GM23248 (cell line): ENCODE measurements at regions not wholly inside any gene's neighbourhood (a gene's known extent, or its start where the extent isn't known, plus 50 kb on each side); places are given as distances from the start of the nearest gene placed in this dataset. TPM values are rescaled to one million over a fixed set of nuclear protein-coding genes. Genes with fewer than 3 reads are reported as not detected.

ENCODE experiments used
- DNase-seq: peaks from one replicate; pipeline ENCODE4 v3.0.0-alpha.2; 2015
- H2AFZ ChIP-seq: fragments of 200-600 bp; sonication (generic); 2 replicates; pipeline ENCODE4 v1.6.1; 2016; ENCODE audit warnings: antibody characterized with exemption
- H3F3A ChIP-seq: fragments of 200-600 bp; sonication (generic); 2 replicates; pipeline ENCODE4 v1.6.1; 2016; ENCODE audit warnings: mild to moderate bottlenecking, antibody characterized with exemption, mixed run types; ENCODE audit not compliant: insufficient read depth
- H3K27ac ChIP-seq: fragments of 200-600 bp; sonication (generic); 2 replicates; pipeline ENCODE4 v1.5.1; 2016; ENCODE audit warnings: mild to moderate bottlenecking
- H3K27me3 ChIP-seq: fragments of 200-600 bp; sonication (generic); replicated peaks from 2 replicates; pipeline ENCODE4 v1.6.1; 2016; ENCODE audit warnings: mild to moderate bottlenecking; ENCODE audit not compliant: insufficient read depth
- H3K36me3 ChIP-seq: fragments of 200-600 bp; sonication (generic); 2 replicates; pipeline ENCODE4 v1.6.1; 2016; ENCODE audit warnings: low read depth, mild to moderate bottlenecking
- H3K4me1 ChIP-seq: fragments of 200-600 bp; sonication (generic); 2 replicates; pipeline ENCODE4 v1.6.1; 2016; ENCODE audit warnings: mild to moderate bottlenecking; ENCODE audit not compliant: insufficient read depth
- H3K4me2 ChIP-seq: fragments of 200-600 bp; sonication (generic); one replicate; pipeline ENCODE4 v1.6.1; 2016; ENCODE audit warnings: mild to moderate bottlenecking; ENCODE audit not compliant: unreplicated experiment
- H3K4me3 ChIP-seq: fragments of 200-600 bp; sonication (generic); 2 replicates; pipeline ENCODE4 v1.5.1; 2016; ENCODE audit warnings: mild to moderate bottlenecking
- H3K79me2 ChIP-seq: fragments of 200-600 bp; sonication (generic); 2 replicates; pipeline ENCODE4 v1.6.1; 2016; ENCODE audit warnings: mild to moderate bottlenecking; ENCODE audit not compliant: insufficient read depth
- H3K9ac ChIP-seq: fragments of 200-600 bp; sonication (generic); 2 replicates; pipeline ENCODE4 v1.6.1; 2016; ENCODE audit warnings: mild to moderate bottlenecking
- H3K9me2 ChIP-seq: fragments of 200-600 bp; sonication (generic); 2 replicates; pipeline ENCODE4 v1.6.1; 2016; ENCODE audit warnings: mixed run types, mild to moderate bottlenecking, moderate library complexity; ENCODE audit not compliant: insufficient read depth
- H3K9me3 ChIP-seq: fragments of 200-600 bp; sonication (generic); one replicate; pipeline ENCODE4 v1.6.1; 2017; ENCODE audit warnings: low read depth
- H4K20me1 ChIP-seq: fragments of 200-600 bp; sonication (generic); 2 replicates; pipeline ENCODE4 v1.6.0; 2016; ENCODE audit not compliant: insufficient read depth
- EZH2 ChIP-seq: fragments of 200-600 bp; sonication (generic); IDR thresholded peaks from 2 replicates; pipeline ENCODE4 v1.6.1; 2018; ENCODE audit warnings: antibody characterized with exemption, mild to moderate bottlenecking; ENCODE audit not compliant: insufficient read depth, poor library complexity, severe bottlenecking
- EZH2phosphoT487 ChIP-seq: fragments of 200-600 bp; sonication (generic); IDR thresholded peaks from 2 replicates; pipeline ENCODE4 v1.6.1; 2018; ENCODE audit warnings: antibody characterized with exemption, moderate library complexity, mild to moderate bottlenecking, low read depth; ENCODE audit not compliant: insufficient read depth
- WGBS, 2 experiments: methylation state at CpG; one replicate each; pipeline ENCODE4 v1.1.6; 2015 to 2017; ENCODE audit warnings: low lambda C conversion rate in 2 of 2, low coverage in 1 of 2; ENCODE audit errors: missing lambda C conversion rate in 2 of 2; 5-methylcytosine and 5-hydroxymethylcytosine counted together
- in situ Hi-C: fragments of 300-500 bp; cut with MboI; formaldehyde crosslinking; loops from 2 replicates; pipeline ENCODE4 v1.15.0; 2020
- small RNA-seq: library from RNA; depleted of rRNA; stranded (forward); fragments of <200 nt; gene quantifications from one replicate; pipeline ENCODE3, GENCODE V24; 2014; ENCODE audit warnings: low read depth, low replicate concordance

DNA sequence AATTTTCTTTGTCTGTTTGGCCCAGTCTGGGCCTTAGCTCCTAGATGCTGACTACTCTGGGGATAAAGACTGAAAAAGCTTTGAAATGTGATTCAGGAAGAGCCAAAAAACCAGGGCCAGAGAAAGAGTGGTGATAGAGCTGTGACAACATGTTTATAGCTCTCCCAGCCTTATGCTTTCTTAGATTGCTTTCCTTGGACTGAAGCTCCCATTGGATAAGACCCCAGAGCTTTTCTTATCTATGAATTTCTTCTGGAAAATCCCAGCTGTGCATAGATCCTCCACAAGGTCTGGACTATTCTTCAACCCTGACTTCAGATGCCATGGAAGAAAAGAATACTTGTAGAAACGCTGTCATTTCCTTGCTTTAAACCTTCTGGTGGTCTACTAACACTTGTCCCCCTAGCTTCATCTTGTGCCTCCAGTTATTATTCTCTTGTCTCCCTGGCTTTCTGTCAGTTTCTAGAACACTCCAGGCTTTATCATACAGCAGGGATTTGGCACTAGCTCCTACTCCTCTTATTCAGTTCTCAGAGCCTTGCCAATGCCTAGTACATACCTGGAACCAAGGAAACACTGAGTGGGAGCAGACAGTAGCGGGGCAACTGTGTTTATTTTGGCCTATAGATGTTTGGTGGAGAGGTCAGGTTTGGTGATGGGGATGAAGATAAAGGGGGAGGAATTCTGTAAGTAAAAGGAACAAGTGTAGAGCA lies 57.1 kb upstream of the TEX13D start:
- Histone ChIP-seq H3K4me3 (no peak overlapping the region), H3F3A (no peaks in the 10 kb centered on the region), H3K36me3 (no peaks in the 10 kb centered on the region), H3K27ac (no peak overlapping the region), H3K4me1 (no peaks in the 10 kb centered on the region), H3K9ac (no peak overlapping the region), H3K79me2 (no peaks in the 10 kb centered on the region), H3K9me3 (no peaks in the 10 kb centered on the region), H3K9me2 (no peaks in the 10 kb centered on the region), H3K27me3 (no peaks in the 10 kb centered on the region), H4K20me1 (no peaks in the 10 kb centered on the region), H2AFZ (no peak overlapping the region), H3K4me2 (no peak overlapping the region)
- TF ChIP-seq EZH2 (no peak), EZH2phosphoT487 (no peak)
- in situ Hi-C loops: loop anchor here (25.0 kb wide), 1 partner anchor 112 kb away; no protein-coding TSS in a partner anchor
- 11 to 28% methylated on average over 2 of the region's 2 CpGs for WGBS, 2 experiments
- DNase-seq: no peak

DNA sequence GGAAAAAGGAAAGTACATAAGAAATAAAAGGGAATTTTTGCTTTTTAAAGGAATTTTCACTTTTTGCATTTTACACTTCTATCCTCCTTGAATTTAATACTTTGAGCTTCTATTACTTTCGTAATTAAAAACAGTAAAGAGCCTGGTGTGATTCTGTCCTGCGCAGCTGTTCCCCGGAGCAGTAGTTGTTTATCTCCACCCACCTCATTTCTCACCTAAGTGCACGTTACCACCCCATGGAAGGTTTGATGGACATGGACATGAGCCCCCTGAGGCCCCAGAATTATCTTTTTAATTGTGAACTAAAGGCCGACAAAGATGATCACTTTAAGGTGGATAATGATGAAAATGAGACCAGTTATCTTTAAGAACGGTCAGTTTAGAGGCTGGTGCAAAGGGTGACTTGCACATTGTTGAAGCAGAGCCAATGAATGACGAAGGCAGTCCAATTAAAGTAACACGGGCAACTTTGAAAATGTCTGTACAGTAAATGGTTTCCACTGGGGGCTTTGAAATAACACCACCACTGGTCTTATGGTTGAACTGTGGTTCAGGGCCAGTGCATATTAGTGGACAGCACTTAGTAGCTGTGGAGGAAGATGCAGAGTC lies 52.1 kb upstream of the TEX13D start:
- no peak overlapping the region for H3K4me2 ChIP-seq
- no peak overlapping the region for H3K9ac ChIP-seq
- no peaks in the 10 kb centered on the region for H3K27me3 ChIP-seq
- H4K20me1 ChIP-seq: no peaks in the 10 kb centered on the region
- H2AFZ ChIP-seq: no peak overlapping the region
- WGBS, 2 experiments: 53 to 56% methylated on average over 8 of the region's 8 CpGs
- no peak overlapping the region for H3K4me3 ChIP-seq
- H3K9me2 ChIP-seq: no peaks in the 10 kb centered on the region
- H3K9me3 ChIP-seq: no peaks in the 10 kb centered on the region
- TF ChIP-seq EZH2phosphoT487: no peak
- no peak for TF ChIP-seq EZH2
- no peak overlapping the region for H3K27ac ChIP-seq
- no peaks in the 10 kb centered on the region for H3K4me1 ChIP-seq
- in situ Hi-C loops: loop anchor here (25.0 kb wide), 1 partner anchor 107 kb away; no protein-coding TSS in a partner anchor
- peak; percentile 21 for DNase-seq
- H3F3A ChIP-seq: no peaks in the 10 kb centered on the region
- no peaks in the 10 kb centered on the region for H3K36me3 ChIP-seq
- no peaks in the 10 kb centered on the region for H3K79me2 ChIP-seq

DNA sequence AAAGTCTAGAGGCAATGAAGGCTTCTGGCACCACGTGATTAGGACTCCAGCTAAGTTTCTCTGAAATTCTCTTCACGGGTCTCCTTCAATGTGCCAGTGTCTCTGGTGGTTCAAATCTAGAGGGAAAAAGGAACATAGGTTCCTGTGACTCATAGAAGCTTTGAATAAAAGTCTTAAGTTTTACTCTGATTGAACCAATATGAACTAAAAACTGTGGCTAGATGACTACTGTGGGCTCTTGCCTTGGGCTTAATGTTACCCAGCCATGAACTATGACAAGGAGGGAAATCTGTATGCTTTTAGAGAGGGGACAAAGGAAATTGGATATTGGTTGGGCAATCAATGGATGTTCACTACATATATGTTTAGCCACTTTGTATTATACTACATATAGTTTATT lies 49.9 kb upstream of the TEX13D start:
- WGBS, 2 experiments: 38% methylated on average over 2 of the region's 2 CpGs
- no peak for DNase-seq
- H3F3A ChIP-seq: no peaks in the 10 kb centered on the region
- no peaks in the 10 kb centered on the region for H3K79me2 ChIP-seq
- no peak overlapping the region for H3K4me2 ChIP-seq
- H3K9me3 ChIP-seq: no peaks in the 10 kb centered on the region
- no peak overlapping the region for H2AFZ ChIP-seq
- H3K9ac ChIP-seq: no peak overlapping the region
- no peak overlapping the region for H3K4me3 ChIP-seq
- H4K20me1 ChIP-seq: no peaks in the 10 kb centered on the region
- no peaks in the 10 kb centered on the region for H3K27me3 ChIP-seq
- no peak overlapping the region for H3K27ac ChIP-seq
- H3K4me1 ChIP-seq: no peaks in the 10 kb centered on the region
- no peak for TF ChIP-seq EZH2phosphoT487
- no peak for TF ChIP-seq EZH2
- no peaks in the 10 kb centered on the region for H3K9me2 ChIP-seq
- H3K36me3 ChIP-seq: no peaks in the 10 kb centered on the region
- in situ Hi-C loops: loop anchor here (25.0 kb wide), 1 partner anchor 105 kb away; no protein-coding TSS in a partner anchor

Small RNAs in the stretch of these regions (small RNA-seq; reads per million reads assigned to genes)
- gene RF00561: not detected
